Natural killer cell (primary cell): ENCODE measurements at regions not wholly inside any gene's neighbourhood (a gene's known extent, or its start where the extent isn't known, plus 50 kb on each side); places are given as distances from the start of the nearest gene placed in this dataset.

Experiments used
- ATAC-seq, 3 donors: fragments of 150-1000 bp in 2 of 3; fragments of 200-7000 bp in 1 of 3; cut with Tn5 transposase; 1 replicate in 1 of 3; 2 replicates in 2 of 3; pipeline ENCODE4 v1.10.0; 2021; ENCODE audit warnings: mild to moderate bottlenecking in 2 of 3, moderate library complexity in 2 of 3
- DNase-seq, 2 donors: peaks; one replicate each; pipeline versions ENCODE4 v3.0.0 to v3.0.0-alpha.2; 2013 to 2021; ENCODE audit warnings: mixed read lengths in 1 of 2
- H3K27ac ChIP-seq: one replicate; pipeline ENCODE4 v1.5.1; 2013; ENCODE audit warnings: mild to moderate bottlenecking, low read length
- H3K27me3 ChIP-seq: one replicate; pipeline ENCODE4 v1.6.1; 2013; ENCODE audit warnings: low read length; ENCODE audit not compliant: control insufficient read depth, insufficient read depth
- H3K36me3 ChIP-seq: one replicate; pipeline ENCODE4 v1.6.1; 2013; ENCODE audit warnings: low read length; ENCODE audit not compliant: control insufficient read depth, insufficient read depth
- H3K4me1 ChIP-seq: one replicate; pipeline ENCODE4 v1.6.1; 2013; ENCODE audit warnings: low read length; ENCODE audit not compliant: control insufficient read depth, insufficient read depth
- H3K4me3 ChIP-seq: one replicate; pipeline ENCODE4 v1.5.1; 2013; ENCODE audit warnings: low read length
- H3K9me3 ChIP-seq: one replicate; pipeline ENCODE4 v1.6.1; 2013; ENCODE audit warnings: low read length; ENCODE audit not compliant: control insufficient read depth, insufficient read depth
- H3K27ac Mint-ChIP-seq, 2 donors: one replicate each; pipeline ENCODE4 v1.8.0; 2022; ENCODE audit warnings: mild to moderate bottlenecking in 2 of 2, mixed read lengths in 2 of 2, moderate library complexity in 1 of 2
- H3K27me3 Mint-ChIP-seq, 2 donors: one replicate each; pipeline ENCODE4 v1.8.0; 2022; ENCODE audit warnings: low read depth in 2 of 2, mixed read lengths in 2 of 2
- H3K36me3 Mint-ChIP-seq: one replicate; pipeline ENCODE4 v1.8.0; 2022; ENCODE audit warnings: mixed read lengths
- H3K4me1 Mint-ChIP-seq, 2 donors: one replicate each; pipeline ENCODE4 v1.8.0; 2022; ENCODE audit warnings: mixed read lengths in 2 of 2
- H3K4me3 Mint-ChIP-seq: one replicate; pipeline ENCODE4 v1.8.0; 2022; ENCODE audit warnings: mild to moderate bottlenecking, moderate library complexity, mixed read lengths
- H3K9me3 Mint-ChIP-seq, 2 donors: one replicate each; pipeline ENCODE4 v1.8.0; 2022; ENCODE audit warnings: mixed read lengths in 2 of 2
- WGBS: methylation state at CpG from one replicate; pipeline ENCODE4 v1.1.7; 2013; ENCODE audit warnings: missing lambda C conversion rate; ENCODE audit not compliant: insufficient coverage; 5-methylcytosine and 5-hydroxymethylcytosine counted together
- intact Hi-C: fragments of 100-400 bp; cut with micrococcal nuclease; formaldehyde crosslinking; loops from one replicate; pipeline ENCODE4 v1.14.2; 2022
- TF ChIP-seq, protein P1 (sequence below): fragments of 200-600 bp; IDR thresholded peaks from one replicate; pipeline ENCODE4 v1.8.0; 2022; ENCODE audit warnings: antibody characterized with exemption

DNA sequence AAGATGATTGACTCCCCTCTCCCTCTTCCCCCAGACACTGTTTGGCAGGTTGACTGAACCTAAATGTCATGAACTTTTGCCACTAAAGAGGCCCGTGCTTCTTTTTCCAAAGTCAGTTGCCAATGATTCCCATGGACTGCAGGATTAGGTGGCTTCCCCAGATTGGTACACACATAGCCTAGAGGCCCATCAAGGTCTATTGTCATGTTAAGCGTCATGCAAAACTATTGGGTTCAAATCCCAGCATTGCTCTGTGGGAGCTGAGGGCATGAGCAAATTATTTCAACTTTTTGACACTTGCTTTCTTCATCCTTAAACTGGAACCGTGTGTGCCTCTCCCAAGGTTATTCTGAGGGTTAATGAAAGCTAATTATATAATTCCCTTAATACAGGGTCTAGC lies 430.2 kb upstream of the TBX3 start:
- H3K27ac Mint-ChIP-seq: no peak overlapping the region
- Histone ChIP-seq H3K9me3 (no peaks in the 10 kb centered on the region), H3K27ac (no peak overlapping the region), H3K4me1 (no peaks in the 10 kb centered on the region), H3K4me3 (no peak overlapping the region), H3K36me3 (no peaks in the 10 kb centered on the region), H3K27me3 (no peaks in the 10 kb centered on the region)
- TF ChIP-seq, protein P1, sequence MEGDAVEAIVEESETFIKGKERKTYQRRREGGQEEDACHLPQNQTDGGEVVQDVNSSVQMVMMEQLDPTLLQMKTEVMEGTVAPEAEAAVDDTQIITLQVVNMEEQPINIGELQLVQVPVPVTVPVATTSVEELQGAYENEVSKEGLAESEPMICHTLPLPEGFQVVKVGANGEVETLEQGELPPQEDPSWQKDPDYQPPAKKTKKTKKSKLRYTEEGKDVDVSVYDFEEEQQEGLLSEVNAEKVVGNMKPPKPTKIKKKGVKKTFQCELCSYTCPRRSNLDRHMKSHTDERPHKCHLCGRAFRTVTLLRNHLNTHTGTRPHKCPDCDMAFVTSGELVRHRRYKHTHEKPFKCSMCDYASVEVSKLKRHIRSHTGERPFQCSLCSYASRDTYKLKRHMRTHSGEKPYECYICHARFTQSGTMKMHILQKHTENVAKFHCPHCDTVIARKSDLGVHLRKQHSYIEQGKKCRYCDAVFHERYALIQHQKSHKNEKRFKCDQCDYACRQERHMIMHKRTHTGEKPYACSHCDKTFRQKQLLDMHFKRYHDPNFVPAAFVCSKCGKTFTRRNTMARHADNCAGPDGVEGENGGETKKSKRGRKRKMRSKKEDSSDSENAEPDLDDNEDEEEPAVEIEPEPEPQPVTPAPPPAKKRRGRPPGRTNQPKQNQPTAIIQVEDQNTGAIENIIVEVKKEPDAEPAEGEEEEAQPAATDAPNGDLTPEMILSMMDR: no peak
- peaks cover 3 to 6% of the 10 kb centered on the region in 2 donors for H3K9me3 Mint-ChIP-seq
- H3K27me3 Mint-ChIP-seq: no peaks in the 10 kb centered on the region
- WGBS: 69% methylated on average over 2 of the region's 3 CpGs
- no peak overlapping the region for H3K4me3 Mint-ChIP-seq
- no peaks in the 10 kb centered on the region for H3K4me1 Mint-ChIP-seq
- ATAC-seq: no peak
- intact Hi-C loops: no loop called here
- no peaks in the 10 kb centered on the region for H3K36me3 Mint-ChIP-seq
- DNase-seq: no peak

DNA sequence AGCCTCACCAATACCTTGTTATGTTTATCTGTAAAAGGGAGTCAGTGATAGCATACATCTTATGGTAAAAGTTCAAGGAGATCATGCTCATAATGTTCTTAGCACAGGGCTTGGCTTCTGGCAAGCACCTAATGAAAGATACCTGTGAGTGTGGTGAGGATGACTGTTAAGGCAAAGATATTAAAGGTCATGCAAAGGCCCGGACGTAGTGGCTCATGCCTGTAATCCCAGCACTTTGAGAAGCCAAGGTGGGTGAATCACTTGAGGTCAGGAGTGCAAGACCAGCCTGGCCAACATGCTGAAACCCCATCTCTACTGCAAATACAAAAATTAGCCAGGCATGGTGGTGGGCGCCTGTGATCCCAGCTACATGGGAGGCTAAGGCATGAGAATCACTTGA lies 425.9 kb upstream of the TBX3 start:
- Histone ChIP-seq H3K36me3 (no peaks in the 10 kb centered on the region), H3K27ac (no peak overlapping the region), H3K4me3 (no peak overlapping the region), H3K4me1 (no peaks in the 10 kb centered on the region), H3K27me3 (no peaks in the 10 kb centered on the region), H3K9me3 (no peaks in the 10 kb centered on the region)
- Mint-ChIP-seq H3K27me3 (no peaks in the 10 kb centered on the region), H3K4me3 (no peak overlapping the region), H3K36me3 (no peaks in the 10 kb centered on the region), H3K9me3 (peaks cover 6 to 8% of the 10 kb centered on the region in 2 donors), H3K4me1 (no peaks in the 10 kb centered on the region), H3K27ac (no peak overlapping the region)
- TF ChIP-seq, protein P1: no peak
- DNase-seq: no peak
- 89% methylated on average over 3 of the region's 3 CpGs for WGBS
- ATAC-seq: no peak
- intact Hi-C loops: no loop called here

DNA sequence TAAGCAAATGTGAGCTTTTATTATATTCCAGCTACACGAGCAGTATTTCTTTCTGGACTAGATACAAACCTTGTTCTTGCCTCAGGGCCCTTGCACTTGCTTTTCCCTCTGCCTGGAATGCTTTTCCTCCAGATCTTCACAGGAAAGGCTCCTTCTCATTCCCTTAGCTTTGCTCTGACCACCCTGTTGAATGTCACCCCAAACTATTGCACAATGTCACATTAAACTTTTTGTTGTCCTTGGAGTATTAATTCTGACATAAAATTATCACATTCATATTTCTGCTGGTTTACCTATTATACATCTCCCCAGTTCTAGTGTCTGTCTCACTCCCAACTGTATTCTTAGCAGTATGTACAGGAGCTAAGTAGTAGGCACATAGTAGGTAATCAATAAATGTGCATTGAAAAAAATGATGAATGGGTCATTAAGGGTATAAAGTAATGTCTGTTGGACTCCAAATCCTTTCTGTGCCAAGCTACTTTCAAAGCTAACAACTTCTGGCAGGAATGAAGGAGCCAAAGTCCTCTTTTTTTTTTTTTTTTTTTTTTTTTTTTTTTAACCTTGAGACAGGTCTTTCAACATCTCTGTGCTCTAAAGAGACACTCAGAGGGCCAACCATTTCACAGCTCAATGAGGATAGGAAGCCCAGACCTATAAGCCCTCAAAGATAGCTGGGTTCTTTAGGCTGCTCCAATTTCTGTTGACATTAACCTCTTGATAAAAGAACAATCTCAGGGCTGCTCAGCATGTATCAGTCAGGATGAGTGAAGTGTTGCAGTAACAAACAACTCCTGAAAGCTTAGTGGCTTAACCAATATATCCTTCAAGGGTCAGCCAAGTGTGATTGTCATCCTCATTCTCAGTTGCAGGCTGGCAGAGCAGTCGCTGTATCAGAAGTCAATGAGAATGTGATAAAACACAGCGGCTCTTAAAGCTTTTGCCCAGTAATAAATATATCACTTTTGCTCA lies 424.4 kb upstream of the TBX3 start:
- TF ChIP-seq, protein P1: no peak
- Mint-ChIP-seq H3K9me3 (peaks cover 8 to 10% of the 10 kb centered on the region in 2 donors), H3K4me3 (no peak overlapping the region), H3K27ac (no peak overlapping the region), H3K36me3 (no peaks in the 10 kb centered on the region), H3K4me1 (no peaks in the 10 kb centered on the region), H3K27me3 (no peaks in the 10 kb centered on the region)
- intact Hi-C loops: no loop called here
- Histone ChIP-seq H3K9me3 (no peaks in the 10 kb centered on the region), H3K4me1 (no peaks in the 10 kb centered on the region), H3K4me3 (no peak overlapping the region), H3K27ac (no peak overlapping the region), H3K27me3 (no peaks in the 10 kb centered on the region), H3K36me3 (no peaks in the 10 kb centered on the region)
- WGBS: 74% methylated on average over 3 of the region's 3 CpGs
- ATAC-seq (no peak), DNase-seq (no peak)
